ENCODE measurements at regions not wholly inside any gene's neighbourhood (a gene's known extent, or its start where the extent isn't known, plus 50 kb on each side); places are given as distances from the start of the nearest gene placed in this dataset.
A peak's percentile ranks its signal among the peaks of the same experiment; 100 is the strongest.

DNA sequence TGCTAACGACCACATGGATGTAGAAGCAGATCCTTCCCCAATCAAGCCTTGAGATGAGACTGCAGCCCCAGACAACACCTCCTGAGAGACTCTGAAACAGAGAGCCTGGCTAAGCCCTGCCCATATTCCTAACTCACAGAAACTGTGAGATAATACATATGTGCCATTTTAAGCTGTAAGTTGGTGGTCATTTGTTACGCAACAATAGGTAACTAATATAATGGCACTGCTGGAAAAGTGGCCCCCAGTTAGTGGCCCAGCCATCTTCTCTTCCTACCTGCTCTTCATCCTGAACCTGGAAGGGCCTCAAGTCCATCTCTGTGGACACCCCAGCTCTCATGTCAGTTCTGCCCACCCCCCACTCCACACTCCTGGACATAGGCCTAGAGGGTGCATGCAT lies 144.0 kb downstream of the TMEM17 start:
- H3K27ac ChIP-seq (ENCODE audit: low read depth, low read length) = no peak overlapping the region
- no peaks in the 10 kb centered on the region for H3K36me3 ChIP-seq (ENCODE audit: control insufficient read depth, insufficient read depth, low read length)
- H3K4me3 ChIP-seq (ENCODE audit: low read length) = no peak overlapping the region
- no peaks in the 10 kb centered on the region for H3K27me3 ChIP-seq (ENCODE audit: control insufficient read depth, insufficient read depth, low read length)
- no peak overlapping the region for H3K9ac ChIP-seq (ENCODE audit: low read length)
- H3K4me1 ChIP-seq (ENCODE audit: control insufficient read depth, insufficient read depth, low read length) = no peaks in the 10 kb centered on the region

DNA sequence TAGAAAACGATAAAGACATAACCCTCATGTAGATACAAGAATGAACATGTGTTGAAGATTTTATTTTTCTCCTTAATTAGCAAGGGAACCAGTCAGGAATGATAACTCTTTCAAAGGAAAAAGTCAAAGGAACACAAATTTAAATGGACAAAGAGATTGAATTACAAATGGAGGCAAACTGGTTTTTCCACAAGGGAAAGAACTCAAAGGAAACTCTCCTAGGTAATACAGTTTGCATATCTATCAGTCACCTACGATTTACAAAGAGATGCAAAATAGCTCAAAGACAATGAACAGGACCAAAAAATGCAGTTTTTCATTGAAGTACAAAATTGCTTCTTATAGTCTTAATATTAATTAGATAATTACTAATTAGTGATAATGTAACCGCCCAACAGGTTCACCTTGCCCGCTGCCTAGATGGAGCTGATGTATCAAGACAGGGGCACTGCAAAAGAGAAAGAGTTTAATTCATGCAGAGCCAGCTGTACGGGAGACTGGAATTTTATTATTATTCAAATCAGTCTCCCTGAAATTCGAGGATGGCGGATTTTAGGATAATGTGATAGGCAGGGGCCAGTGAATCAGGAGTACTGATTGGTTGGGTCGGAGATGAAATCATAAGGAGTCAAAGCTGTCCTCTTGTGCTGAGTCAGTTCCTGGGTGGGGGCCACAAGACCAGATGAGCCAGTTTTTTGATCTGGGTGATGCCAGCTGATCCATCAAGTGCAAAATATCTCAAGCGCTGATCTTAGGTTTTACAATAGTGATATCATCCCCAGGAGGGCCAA lies 151.0 kb downstream of the TMEM17 start:
- Histone ChIP-seq H3K4me3 (ENCODE audit: low read length) (no peak overlapping the region), H3K27me3 (ENCODE audit: control insufficient read depth, insufficient read depth, low read length) (no peaks in the 10 kb centered on the region), H3K4me1 (ENCODE audit: control insufficient read depth, insufficient read depth, low read length) (no peaks in the 10 kb centered on the region), H3K36me3 (ENCODE audit: control insufficient read depth, insufficient read depth, low read length) (no peaks in the 10 kb centered on the region), H3K9ac (ENCODE audit: low read length) (no peak overlapping the region), H3K27ac (ENCODE audit: low read depth, low read length) (no peak overlapping the region)

DNA sequence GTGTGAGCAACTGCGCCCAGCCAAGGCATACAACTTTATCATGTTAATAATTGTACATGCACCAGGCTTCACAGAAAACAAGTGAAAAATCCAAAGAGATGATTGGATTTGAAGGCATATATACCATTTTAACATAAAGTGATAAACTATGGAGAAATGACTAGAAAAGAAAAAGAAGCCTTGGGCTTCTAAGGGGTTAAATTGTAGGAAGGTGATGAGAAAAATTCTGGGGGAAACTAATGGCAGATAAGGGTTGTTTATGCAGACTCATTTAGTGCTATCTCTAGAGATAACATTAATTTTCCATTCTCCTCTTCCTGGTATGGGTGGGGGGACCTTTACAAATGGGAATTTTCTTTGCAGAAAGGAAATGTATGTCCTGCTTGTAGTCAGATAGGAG lies 154.0 kb downstream of the TMEM17 start:
- Histone ChIP-seq H3K36me3 (ENCODE audit: control insufficient read depth, insufficient read depth, low read length) (no peaks in the 10 kb centered on the region), H3K9ac (ENCODE audit: low read length) (no peak overlapping the region), H3K4me1 (ENCODE audit: control insufficient read depth, insufficient read depth, low read length) (no peaks in the 10 kb centered on the region), H3K27me3 (ENCODE audit: control insufficient read depth, insufficient read depth, low read length) (no peaks in the 10 kb centered on the region), H3K4me3 (ENCODE audit: low read length) (no peak overlapping the region), H3K27ac (ENCODE audit: low read depth, low read length) (no peak overlapping the region)

DNA sequence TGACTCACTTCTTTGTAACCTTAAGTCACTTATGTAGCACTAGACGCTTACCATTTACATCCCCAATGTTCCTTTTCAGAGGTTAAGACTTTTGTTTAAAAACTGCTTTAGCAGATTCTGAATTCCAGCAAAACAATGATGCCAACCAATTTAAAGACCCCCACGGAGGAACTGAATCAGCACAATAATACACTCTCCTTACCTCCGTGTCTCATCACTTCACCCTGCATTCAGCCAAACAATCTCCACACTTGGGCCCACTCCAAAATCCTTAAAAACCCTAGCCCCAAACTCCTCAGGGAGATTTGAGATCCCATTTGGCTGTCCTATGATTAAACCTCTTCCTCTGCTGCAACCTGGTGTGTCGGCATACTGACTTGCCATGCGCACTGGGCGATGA lies 153.9 kb downstream of the B3GNT2 start:
- no peaks in the 10 kb centered on the region for H3K27me3 ChIP-seq (ENCODE audit: control insufficient read depth, insufficient read depth, low read length)
- H3K9ac ChIP-seq (ENCODE audit: low read length) = no peak overlapping the region
- H3K27ac ChIP-seq (ENCODE audit: low read depth, low read length) = no peak overlapping the region
- H3K4me3 ChIP-seq (ENCODE audit: low read length) = no peak overlapping the region
- H3K4me1 ChIP-seq (ENCODE audit: control insufficient read depth, insufficient read depth, low read length) = no peaks in the 10 kb centered on the region
- no peaks in the 10 kb centered on the region for H3K36me3 ChIP-seq (ENCODE audit: control insufficient read depth, insufficient read depth, low read length)

DNA sequence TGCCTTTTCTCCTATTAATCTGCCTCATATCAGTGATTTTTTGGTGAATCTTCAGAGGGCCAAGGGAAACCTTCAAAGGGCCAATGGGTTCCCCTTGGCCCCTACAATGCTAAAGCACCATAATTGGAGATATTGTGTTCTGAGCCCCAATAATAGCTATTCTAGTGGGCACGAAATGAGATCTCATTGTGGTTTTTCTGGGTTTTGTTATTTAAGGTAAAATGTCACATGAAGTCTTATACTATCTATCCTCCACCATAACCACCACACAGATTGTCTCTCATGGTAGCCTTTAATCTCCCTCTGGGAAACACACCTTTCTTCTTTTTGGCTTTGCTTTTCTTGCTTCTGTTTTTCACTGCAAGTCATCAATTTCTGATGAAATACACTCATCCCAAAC lies 152.8 kb downstream of the B3GNT2 start:
- Histone ChIP-seq H3K9ac (ENCODE audit: low read length) (no peak overlapping the region), H3K27me3 (ENCODE audit: control insufficient read depth, insufficient read depth, low read length) (no peaks in the 10 kb centered on the region), H3K36me3 (ENCODE audit: control insufficient read depth, insufficient read depth, low read length) (no peaks in the 10 kb centered on the region), H3K27ac (ENCODE audit: low read depth, low read length) (no peak overlapping the region), H3K4me3 (ENCODE audit: low read length) (no peak overlapping the region), H3K4me1 (ENCODE audit: control insufficient read depth, insufficient read depth, low read length) (no peaks in the 10 kb centered on the region)

DNA sequence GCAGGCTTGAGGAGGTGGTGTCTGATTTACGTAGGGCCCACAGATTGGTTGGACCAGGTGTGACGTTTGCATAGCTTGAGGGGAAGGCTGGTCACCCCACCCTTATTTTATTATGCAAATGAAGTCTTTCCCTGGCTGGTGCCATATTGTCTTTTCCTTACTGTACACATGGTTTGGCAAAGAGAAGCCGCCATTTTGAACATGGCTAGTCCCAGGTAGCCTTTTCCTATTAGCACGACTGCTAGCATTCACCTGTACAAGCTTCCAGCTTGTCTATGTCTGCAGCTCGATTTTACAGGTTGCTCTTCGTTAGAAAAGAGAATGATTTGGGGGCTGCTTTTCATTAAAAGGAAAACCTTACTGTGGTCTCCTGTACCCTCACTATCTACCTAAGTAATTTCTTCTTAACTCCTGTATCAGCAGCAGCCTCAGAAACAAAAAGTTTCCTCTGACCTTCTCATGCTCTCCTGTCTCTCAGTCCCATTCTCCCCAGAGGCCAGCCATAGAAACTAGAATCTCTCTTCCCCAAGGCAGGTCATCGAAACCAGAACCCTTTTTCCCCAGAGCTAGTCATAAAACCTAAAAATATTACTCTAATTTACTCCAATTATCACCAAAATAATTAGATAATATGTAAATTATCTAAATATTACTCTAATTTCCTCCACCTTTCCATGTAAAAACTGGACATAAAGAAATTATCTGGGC lies 151.8 kb downstream of the B3GNT2 start:
- no peak overlapping the region for H3K27ac ChIP-seq (ENCODE audit: low read depth, low read length)
- no peak overlapping the region for H3K9ac ChIP-seq (ENCODE audit: low read length)
- H3K4me3 ChIP-seq (ENCODE audit: low read length) = no peak overlapping the region
- H3K27me3 ChIP-seq (ENCODE audit: control insufficient read depth, insufficient read depth, low read length) = no peaks in the 10 kb centered on the region
- H3K4me1 ChIP-seq (ENCODE audit: control insufficient read depth, insufficient read depth, low read length) = no peaks in the 10 kb centered on the region
- H3K36me3 ChIP-seq (ENCODE audit: control insufficient read depth, insufficient read depth, low read length) = no peaks in the 10 kb centered on the region

DNA sequence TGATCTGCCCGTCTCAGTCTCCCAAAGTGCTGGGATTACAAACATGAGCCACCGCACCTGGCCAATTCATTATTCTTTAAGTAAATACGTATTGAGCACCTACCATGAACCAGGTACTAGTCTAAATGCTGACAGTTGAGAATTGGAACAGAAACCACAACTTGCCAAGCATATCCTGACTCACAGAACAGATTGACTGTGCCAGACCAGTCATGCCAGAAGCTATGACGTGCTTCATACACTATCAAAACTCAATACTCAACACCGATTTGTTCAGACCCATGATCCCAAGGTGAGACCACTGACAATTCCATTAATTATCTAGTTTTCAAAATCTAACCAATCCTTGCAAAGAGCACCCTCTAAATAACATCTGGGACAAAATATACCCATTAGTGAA lies 148.6 kb downstream of the B3GNT2 start:
- Histone ChIP-seq H3K27me3 (ENCODE audit: control insufficient read depth, insufficient read depth, low read length) (no peaks in the 10 kb centered on the region), H3K27ac (ENCODE audit: low read depth, low read length) (no peak overlapping the region), H3K4me3 (ENCODE audit: low read length) (no peak overlapping the region), H3K4me1 (ENCODE audit: control insufficient read depth, insufficient read depth, low read length) (peaks cover 5% of the 10 kb centered on the region), H3K9ac (ENCODE audit: low read length) (no peak overlapping the region), H3K36me3 (ENCODE audit: control insufficient read depth, insufficient read depth, low read length) (no peaks in the 10 kb centered on the region)

DNA sequence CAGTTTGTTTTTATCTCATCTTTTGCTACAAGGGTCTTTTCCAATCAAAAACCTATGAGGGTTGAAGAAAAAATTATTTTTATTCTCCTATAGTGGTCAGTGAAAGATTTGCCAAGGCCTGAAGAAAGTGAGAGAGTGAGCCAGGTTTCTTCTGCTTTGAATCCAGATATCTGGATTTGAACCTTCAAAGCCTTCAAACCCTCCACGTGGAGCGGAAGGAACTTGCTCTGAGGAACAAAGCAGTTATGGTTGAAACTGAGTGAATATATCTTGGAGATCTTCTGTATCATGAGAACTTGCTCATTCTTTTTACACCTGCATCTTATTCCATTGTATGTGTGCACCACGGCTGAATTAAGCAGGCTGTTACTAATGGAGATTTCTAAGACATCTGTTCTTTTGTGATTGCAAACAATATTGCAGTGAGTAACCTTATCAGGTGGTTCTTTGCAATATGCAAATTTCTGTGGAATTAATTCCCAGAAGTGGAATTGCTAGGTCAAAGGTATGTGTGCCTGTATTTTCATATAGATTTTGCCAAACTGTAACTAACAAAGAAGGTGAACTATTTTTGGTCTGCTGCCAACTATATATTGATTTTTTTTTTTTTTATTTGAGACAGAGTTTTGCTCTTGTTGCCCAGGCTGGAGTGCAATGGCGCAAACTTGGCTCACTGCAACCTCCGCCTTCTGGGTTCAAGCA lies 147.9 kb downstream of the B3GNT2 start:
- no peak overlapping the region for H3K4me3 ChIP-seq (ENCODE audit: low read length)
- no peaks in the 10 kb centered on the region for H3K36me3 ChIP-seq (ENCODE audit: control insufficient read depth, insufficient read depth, low read length)
- H3K27ac ChIP-seq (ENCODE audit: low read depth, low read length) = no peak overlapping the region
- no peak overlapping the region for H3K9ac ChIP-seq (ENCODE audit: low read length)
- H3K4me1 ChIP-seq (ENCODE audit: control insufficient read depth, insufficient read depth, low read length) = peaks cover 5% of the 10 kb centered on the region
- no peaks in the 10 kb centered on the region for H3K27me3 ChIP-seq (ENCODE audit: control insufficient read depth, insufficient read depth, low read length)

DNA sequence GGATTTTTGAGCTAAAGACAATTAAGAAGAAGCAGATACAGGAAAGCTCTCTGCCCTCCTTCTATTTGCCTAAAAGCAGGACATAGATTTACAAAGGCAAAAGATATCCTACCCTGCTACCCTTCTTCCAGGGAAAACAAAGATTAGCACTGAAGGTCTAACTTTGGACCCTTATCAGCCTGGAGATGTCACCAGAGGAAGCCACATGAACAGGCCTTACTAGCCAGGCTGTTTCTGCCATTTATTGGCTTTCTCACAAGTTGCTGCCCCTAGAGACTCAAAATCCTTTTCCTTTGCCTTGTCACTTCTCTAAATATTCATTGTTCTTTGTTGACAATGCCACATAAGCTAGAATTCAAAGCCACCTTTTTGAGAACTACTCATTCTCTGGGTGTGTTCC lies 147.3 kb downstream of the B3GNT2 start:
- peaks cover 5% of the 10 kb centered on the region for H3K4me1 ChIP-seq (ENCODE audit: control insufficient read depth, insufficient read depth, low read length)
- H3K27ac ChIP-seq (ENCODE audit: low read depth, low read length) = no peak overlapping the region
- no peak overlapping the region for H3K4me3 ChIP-seq (ENCODE audit: low read length)
- H3K36me3 ChIP-seq (ENCODE audit: control insufficient read depth, insufficient read depth, low read length) = no peaks in the 10 kb centered on the region
- no peak overlapping the region for H3K9ac ChIP-seq (ENCODE audit: low read length)
- no peaks in the 10 kb centered on the region for H3K27me3 ChIP-seq (ENCODE audit: control insufficient read depth, insufficient read depth, low read length)

DNA sequence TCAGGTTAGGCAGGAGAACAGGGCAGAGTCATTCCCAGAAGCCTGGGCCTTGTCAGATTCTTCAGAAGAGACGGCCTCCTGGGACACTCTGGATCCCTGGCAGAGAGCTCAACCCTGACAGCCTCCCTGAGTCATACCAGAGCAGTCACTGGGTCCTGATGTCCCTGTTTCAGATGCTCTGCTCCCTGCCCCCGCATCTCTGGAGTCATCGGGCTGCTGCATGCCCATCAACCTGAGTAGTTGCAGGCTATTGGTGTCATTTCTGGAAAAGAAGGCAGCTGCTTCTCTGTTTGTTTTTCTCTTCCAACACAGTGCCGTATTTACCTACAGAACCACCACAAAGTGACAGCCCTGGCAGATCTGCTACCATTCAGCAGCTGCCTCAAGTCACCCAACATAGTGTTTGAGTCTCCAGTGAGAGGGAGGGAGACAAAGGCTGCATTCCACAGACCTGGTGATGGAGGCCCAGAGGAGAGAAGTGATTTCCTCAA lies 145.1 kb downstream of the B3GNT2 start:
- peak overlapping the region; percentile 60 for H3K27ac ChIP-seq (ENCODE audit: low read depth, low read length)
- peaks cover 5% of the 10 kb centered on the region for H3K4me1 ChIP-seq (ENCODE audit: control insufficient read depth, insufficient read depth, low read length)
- H3K36me3 ChIP-seq (ENCODE audit: control insufficient read depth, insufficient read depth, low read length) = no peaks in the 10 kb centered on the region
- no peak overlapping the region for H3K9ac ChIP-seq (ENCODE audit: low read length)
- no peak overlapping the region for H3K4me3 ChIP-seq (ENCODE audit: low read length)
- no peaks in the 10 kb centered on the region for H3K27me3 ChIP-seq (ENCODE audit: control insufficient read depth, insufficient read depth, low read length)

DNA sequence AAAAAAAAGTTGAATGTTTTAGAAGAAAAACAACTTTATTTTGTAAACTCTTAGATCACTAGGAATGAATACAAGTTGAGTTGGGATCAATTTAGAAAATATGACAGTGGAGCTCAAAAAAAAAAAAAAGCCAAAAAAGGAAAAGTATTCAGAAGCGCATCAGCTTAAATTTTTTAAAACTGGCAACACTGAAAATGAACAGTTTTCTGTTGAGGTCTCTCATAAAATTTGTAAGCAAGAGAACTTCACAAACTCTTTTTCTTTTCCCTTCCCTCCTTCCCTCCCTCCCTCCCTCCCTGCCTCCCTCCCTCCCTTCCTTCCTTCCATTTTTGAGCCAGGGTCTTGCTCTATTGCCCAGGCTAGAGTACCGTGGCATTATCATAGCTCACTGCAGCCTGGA lies 143.9 kb downstream of the B3GNT2 start:
- no peaks in the 10 kb centered on the region for H3K27me3 ChIP-seq (ENCODE audit: control insufficient read depth, insufficient read depth, low read length)
- no peaks in the 10 kb centered on the region for H3K36me3 ChIP-seq (ENCODE audit: control insufficient read depth, insufficient read depth, low read length)
- no peak overlapping the region for H3K4me3 ChIP-seq (ENCODE audit: low read length)
- H3K9ac ChIP-seq (ENCODE audit: low read length) = no peak overlapping the region
- no peak overlapping the region for H3K27ac ChIP-seq (ENCODE audit: low read depth, low read length)
- peaks cover 5% of the 10 kb centered on the region for H3K4me1 ChIP-seq (ENCODE audit: control insufficient read depth, insufficient read depth, low read length)

DNA sequence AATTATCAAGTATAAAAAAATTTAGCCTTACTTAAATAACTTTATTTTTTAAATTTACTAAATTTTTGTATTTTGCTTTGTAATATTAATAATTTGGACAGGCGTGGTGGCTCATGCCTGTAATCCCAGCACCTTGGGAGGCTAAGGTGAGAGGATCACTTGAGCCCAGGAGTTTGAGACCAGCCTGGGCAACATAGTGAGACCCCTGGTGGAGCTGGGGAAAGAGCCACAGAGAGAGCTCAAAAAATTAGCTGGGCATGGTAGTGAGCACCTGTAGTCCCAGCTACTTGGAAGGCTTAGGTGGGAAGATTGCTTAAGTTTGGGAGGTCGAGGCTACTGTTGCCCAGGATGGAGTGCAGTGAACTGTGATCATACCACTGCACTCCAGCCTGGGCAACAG lies 143.5 kb downstream of the B3GNT2 start:
- Histone ChIP-seq H3K27me3 (ENCODE audit: control insufficient read depth, insufficient read depth, low read length) (no peaks in the 10 kb centered on the region), H3K4me3 (ENCODE audit: low read length) (no peak overlapping the region), H3K36me3 (ENCODE audit: control insufficient read depth, insufficient read depth, low read length) (no peaks in the 10 kb centered on the region), H3K27ac (ENCODE audit: low read depth, low read length) (no peak overlapping the region), H3K9ac (ENCODE audit: low read length) (no peak overlapping the region), H3K4me1 (ENCODE audit: control insufficient read depth, insufficient read depth, low read length) (peaks cover 5% of the 10 kb centered on the region)

Data from rectal smooth muscle tissue (tissue), 1 donor.